ENCODE measurements at regions not wholly inside any gene's neighbourhood (a gene's known extent, or its start where the extent isn't known, plus 50 kb on each side); places are given as distances from the start of the nearest gene placed in this dataset.
"Not testable (repeated sequence)": the region's sequence is repeated elsewhere in the genome, so short reads cannot be mapped to it uniquely, and the experiment has no call there.

DNA sequence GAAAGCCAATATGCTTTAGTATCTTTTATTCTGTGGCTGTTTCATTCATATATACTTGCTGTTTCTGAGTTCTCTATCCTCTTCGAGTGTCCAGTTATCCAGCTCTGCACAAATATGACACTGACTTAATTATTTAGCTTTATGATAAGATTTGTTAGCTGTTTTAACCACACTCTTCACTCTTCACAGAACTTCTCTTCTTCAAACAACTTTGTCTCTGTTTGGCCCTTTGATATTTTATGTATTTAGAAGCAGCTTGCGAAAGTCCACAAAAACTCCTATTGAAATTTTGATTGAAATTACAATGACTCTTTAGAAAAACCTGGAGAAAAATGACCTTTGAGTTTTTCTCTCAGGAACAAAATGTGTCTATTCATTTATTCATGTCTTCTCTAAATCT is 407.0 kb downstream of the CPS1 start:
- no peak for DNase-seq

DNA sequence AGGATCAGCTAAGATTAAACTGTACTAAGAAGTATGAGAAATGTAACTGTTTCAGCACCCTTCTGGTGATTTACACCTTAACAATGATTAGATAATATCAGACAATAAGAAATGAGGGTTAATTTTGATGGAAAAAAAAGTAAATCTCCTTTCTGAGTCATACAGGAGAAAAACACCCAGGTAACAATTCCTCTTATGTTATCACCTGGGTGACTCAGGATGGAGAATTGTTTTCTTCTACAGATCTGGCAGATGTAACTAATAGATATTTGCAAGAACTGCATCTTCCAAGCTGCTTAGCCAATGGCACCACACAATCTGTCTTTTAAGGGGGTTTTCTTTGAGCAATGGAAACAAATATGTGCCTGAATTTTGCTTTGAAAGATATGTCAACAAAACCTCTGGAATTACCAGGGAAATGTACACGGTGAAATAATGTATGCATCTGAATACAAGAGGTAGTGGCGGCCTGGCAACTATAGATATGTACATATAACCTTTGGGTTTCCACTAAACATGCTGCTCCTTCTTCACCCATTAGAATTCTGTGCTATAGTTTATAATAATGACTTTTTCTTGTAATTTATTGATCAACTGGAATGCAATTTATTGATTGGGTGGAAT is 407.9 kb downstream of the CPS1 start:
- no peak for DNase-seq

DNA sequence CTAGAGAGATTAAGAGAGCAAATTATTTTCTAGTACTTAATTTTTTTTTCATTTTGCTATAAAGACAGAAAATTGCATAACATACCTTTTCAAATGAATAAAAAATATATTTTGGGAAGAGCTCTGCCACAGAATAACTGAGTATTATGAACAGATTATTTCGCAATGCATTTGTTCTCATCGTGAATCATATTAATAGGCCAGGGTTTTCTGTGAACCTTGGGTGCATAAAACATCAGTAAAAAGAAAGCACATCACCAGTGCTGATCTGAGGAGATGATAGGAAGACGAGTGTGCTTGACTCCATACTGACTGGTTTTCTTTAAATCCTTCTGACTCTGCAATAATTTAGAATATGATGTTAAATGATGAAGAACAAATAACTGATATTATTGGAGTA is 409.1 kb downstream of the CPS1 start:
- no peak for DNase-seq

DNA sequence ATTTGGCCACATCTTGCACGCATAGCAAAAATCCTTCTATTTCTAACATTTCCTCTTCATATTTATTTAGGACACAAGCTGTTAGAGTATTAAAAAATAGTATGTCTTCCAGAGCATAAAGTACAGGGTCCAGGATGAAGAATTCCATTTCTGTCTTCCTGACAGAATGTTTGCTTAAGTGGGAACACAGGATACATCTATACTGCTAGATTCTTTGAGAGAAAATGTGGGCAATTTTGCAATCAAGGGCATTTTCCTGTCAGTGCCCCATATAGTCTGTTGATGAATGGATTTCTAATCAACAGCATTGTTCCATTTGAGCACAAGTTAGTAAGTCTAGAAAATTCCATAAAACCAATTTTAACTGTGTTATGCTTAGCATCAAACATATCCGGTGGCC is 409.9 kb downstream of the CPS1 start:
- no peak for DNase-seq

- DNase-seq = no peak
These were observed 415.0 kb downstream of the CPS1 start for GRCh38 chr2:210971431-210971830.

- DNase-seq = not testable (repeated sequence)
These were observed 430.4 kb downstream of the CPS1 start for GRCh38 chr2:210986806-210987205.

DNA sequence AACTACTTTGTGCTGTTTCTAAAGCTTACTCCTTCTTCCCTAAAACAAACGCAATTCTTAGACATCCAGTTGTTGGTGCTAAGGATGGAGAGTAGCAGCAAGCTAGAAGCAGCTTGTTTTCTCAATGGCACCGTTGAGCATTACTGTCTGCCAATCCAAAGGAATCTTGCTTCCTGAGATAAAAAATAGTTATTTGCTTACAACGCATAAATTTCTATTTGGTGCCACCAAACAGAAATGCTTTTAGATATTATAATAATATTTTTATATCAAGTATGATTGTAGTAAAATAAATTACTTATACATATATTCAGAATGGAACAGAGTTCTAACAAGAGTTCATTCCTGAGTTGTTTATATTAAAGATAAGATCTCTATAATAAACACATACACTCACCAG is 434.7 kb downstream of the CPS1 start:
- no peak for DNase-seq

DNA sequence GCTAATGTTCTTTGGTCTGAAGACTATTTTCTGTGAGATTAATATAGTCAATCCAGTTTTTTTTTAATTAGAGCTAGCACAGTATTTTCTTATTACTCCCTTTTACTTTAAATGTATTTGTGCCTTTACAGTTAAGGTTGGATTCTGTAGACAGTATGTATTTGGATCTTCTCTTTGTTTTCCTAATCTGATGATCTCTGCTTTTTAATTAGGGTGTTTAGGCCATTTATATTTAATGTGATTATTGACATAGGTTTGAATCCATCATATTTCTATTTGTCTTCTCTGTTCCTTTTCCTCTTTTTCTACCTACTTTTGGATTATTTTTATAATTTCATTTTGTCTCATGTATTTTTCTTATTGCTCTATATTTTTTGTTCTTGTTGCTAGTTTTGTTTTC is 437.7 kb downstream of the CPS1 start:
- DNase-seq = no peak

- no peak for DNase-seq
These were observed 441.0 kb downstream of the CPS1 start for GRCh38 chr2:210997373-210997772.

DNA sequence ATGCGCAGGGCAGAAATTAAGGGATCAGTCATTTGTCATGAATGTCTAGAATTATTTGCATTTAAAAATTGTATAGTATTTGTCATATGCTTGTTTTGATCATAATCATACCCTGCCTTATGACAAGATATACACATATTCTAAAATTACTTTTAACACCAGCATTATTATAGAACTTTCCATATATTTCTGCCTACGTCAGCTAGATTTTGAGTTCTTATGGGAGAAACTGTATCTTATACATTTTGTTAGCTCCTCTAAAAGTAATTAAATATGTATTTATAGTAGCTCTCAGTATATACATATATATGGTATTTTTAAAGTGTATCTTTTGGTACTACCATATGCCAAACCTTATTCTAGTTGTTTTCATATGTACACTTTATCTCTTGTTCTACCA is 441.9 kb downstream of the CPS1 start:
- DNase-seq = no peak

DNA sequence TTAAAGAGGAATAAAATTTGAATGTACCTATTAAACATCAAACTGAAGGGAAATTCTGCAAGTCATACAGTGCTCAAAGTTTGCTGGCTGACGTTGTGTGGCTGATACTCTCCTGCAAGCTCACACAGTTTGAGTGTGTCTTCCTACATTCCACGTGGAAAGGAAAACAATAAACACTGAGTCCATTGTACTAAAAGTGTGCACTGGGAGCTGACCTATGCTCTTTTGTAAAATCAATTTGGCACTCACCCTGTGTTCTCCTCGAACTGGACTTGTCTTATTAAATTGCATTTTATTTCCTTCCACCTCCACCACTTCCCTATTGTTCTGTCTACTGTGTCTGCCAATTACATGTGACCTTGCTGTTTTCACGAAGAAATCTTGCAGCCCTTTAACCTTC is 458.0 kb downstream of the CPS1 start:
- no peak for DNase-seq

DNA sequence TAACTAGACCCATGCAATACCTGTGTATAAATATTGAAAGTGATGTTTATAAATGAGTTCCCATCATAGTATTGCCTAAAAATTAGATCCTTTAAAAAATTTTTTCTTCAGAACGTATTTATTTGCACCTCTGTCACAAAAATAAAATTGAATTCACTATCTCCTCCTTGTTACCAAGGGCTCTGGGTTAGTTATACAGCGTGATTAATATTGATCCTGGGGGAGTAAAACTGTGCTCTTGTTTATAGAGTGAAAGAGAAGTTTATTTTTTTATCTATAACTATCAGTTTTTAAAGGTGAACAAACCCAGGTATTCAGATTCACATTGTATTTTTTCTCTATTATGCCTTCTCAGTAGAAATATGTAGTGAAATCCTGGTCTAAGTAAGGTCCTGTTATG is 458.5 kb downstream of the CPS1 start:
- no peak for DNase-seq

DNA sequence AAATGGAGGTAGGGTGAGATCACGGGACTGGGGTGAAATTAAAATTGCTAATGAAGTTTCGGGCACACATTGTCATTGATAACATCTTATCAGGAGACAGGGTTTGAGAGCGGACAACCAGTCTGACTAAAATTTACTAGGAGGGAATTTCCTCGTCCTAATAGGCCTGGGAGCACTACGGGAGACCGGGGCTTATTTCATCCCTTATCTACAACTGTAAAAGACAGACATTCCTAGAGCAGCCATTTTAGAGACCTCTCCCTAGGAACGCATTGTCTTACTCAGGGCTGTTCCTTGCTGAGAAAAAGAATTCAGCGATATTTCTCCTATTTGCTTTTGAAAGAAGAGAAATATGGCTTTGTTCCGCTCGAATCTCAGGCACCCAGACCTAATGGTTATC is 468.7 kb downstream of the CPS1 start:
- not testable (repeated sequence) for DNase-seq

GRCh38 chr2:211026109-211026508 is 469.7 kb downstream of the CPS1 start:
- DNase-seq = no peak

DNA sequence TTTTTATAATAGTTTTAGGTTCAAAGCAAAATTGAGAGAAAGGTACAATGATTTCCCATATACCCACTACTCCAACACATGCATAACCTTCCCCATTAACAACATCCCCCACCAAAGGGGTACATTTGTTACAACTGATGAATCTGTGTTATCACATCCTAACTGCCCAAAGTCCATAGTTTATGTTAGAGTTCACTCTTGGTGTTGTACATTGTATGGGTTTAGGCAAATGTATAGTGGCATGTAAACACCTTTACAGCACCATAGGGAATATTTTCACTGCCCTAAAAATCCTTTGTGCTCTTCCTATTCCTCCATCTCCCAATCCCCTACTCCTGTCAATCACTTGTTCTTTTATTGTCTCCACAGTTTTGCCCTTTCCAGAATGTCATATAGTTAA is 471.6 kb downstream of the CPS1 start:
- DNase-seq = no peak

DNA sequence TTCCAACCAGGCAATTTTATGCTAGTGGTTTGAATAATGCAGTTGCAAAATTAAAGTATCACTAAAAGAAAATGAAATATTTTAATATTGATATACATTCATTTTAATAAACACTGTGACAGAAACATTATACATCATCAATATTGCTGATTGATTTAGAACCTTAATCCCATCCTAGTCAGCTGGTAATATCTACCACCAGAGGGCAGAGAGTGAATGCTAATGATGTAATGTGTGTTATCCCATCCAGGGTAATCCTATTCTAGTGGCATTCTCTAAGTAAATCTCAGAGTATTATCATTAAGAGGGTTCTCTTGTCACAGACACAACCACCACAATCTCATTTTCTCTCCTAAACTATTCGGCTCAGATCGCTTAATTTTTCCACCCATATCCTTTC is 477.4 kb downstream of the CPS1 start:
- DNase-seq = no peak

DNA sequence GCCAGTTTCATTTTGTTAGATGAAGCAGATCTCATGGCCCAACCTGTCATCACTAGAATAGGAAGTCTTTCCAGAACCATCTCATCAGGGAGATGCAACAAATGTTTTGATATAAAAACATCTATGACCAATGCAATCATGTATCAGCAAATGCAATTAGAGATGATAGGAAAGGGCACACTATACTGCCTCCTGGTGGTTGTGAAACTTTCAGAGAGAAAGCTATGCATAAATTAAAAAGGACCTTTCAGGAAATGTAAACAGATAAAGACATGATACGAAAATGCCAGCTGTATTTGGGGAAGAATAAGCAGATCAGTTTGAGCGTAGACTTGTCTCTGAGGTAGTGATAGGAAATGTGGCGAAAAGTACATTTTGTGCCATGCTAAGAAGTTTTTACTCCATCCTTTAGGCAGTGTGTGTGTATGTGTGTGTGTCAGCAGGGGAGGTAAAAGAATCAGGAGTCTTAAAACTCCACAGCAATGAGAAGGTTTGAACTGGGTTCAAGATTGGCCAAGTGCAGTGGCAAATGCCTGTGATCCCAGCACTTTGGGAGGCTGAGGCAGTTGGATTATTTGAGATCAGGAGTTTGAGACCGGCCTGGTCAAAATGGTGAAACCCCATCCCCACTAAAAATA is 479.3 kb downstream of the CPS1 start:
- DNase-seq = no peak

DNA sequence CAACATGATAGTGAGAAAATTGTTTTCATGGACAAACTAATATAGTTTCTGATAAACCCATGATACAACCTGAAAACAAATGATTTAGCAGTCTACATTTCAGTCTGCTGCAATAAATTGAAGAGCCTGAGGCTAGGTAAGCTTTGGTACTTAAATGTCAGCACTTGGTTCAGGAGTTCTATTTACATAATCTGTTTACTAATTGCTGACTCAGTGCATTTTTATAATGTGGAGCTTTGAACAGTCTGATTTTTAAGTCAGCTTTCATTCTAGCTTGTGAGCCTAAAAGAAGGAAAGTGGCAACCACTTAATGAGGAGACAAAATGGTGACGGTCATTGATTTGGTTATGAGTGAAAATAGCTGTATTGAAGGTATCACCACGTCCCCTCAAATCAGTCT is 488.6 kb downstream of the CPS1 start:
- no peak for DNase-seq

DNA sequence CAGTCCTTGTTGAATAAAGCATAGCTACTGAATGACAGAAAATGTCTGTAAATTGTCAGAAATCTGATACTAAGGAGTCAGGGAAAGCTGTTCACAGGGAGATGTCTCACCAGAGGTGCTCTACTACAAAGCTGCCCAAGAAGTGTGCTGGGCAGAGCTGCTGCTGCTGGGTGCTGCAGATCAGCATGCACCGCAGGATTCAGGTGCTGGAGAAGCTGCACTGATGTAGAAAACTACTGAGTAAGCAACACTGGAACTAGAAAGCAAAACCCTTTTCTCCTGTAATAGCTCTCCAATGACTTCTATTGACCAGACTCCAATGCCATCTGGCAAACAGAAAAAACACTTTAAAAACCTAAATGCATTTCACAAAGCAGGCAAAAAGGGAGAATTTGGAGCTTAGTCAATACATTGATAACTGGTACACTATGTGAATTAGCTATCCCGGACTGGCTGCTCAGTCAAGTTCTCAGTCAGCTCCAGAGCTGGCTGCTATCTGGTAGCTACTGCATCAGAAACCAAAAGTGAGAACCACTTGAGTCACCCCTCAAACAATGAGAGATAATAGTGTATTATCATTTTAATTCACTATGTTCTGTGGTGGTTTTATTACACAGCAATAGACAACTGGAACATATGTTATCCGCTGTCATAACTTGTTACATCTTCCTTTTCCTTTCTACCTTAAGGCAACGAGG is 493.1 kb downstream of the CPS1 start:
- no peak for DNase-seq

DNA sequence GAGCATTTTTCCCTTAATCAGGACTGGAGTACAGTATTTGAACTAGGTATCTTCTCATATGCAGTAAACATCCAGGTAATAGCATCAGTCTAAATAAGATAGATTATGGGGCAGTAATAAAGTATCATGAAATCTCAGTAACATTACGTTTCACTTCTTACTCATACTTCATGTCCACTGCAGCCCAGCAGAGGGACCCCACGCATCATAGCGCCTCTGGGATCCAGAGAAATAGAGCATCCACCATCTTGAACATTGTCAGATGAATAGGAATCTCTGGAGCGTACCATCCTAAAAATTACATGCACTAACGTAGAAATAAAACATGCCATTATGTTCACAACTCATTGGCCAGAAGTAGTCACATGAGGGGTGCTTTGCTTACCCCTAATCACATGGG is 499.0 kb downstream of the CPS1 start:
- DNase-seq = no peak

DNA sequence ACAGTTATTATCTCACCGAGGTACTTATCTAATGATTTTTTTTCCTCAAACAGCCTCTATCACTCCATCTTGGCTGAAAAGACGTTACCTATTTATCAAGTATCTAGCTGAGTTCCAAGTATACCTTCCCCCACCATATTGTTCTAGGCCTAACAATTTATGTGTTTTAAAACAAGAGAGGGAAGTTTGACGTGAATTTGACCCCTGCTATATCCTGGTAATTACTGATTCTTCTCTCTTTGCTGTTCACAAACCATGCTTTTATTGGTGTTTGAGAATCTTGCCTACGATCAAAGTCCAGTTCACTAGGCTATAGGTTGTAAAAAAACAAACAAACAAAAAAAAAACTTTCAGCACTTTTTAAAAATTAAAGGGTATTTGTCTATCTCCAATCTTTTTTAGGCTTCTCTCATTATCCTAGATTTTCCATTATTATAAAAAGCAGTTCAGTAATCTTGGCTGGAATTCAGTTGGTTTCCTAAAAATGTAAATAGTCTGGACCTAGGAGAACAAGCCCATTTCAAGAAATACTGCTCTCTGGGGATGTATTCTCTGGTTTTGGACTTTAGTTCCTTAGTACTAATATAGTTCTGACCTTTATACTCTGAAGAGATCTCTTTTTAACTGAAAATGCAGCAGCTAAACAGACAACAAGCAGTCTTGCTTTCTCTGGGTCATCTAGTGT is 505.4 kb downstream of the CPS1 start:
- DNase-seq = no peak

GRCh38 chr2:211062297-211062612 is 505.9 kb downstream of the CPS1 start:
- no peak for DNase-seq

DNA sequence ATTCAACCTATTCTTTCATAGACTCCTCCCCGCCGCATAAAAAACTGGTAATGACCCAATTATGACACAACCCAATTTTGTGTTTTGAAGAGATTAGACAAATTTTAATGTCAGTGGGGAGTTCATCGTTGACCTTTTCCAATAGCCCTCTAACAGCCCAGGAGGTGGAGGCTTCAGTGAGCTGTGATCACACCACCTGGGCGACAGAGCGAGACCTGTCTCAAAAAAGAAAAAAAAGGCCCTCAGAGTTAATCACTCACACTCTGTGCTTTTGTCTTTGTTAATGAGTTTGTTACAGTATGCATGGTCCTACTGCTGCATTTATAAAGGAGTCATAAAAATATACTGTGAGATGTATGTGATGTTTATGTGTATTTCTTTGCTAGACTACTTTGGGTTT is 510.6 kb downstream of the CPS1 start:
- no peak for DNase-seq

DNA sequence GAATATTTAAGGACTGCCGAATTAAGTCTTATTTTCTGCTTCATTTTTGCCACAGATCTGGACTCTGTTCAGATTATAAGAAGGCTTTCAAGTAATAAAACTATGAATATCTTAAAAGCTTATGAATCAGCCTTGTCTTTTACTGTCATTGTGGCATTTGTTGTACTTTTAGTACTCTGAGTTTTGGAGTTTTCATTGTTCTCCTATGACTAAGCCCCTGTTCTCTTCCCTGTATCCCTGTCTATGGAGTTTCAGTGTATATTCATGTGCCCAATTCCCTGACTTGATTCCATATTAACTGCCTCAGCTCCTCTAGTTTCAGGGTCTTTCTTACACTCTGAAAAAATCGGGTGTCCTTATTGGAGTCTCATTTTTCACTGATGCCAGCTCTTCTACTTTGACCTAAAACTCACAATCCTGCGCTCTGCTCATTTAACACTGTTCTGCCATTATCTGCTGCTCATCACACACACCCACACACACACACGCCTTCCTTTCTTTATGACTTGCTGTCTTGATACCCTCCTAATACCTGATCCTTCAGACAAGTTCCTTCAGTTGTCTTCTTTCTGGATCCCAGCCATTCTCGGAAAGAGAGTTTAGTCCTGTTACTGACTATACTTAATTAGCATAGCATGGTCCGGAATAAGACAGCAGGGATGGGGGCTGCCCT is 511.8 kb downstream of the CPS1 start:
- DNase-seq = no peak
